B cell (primary cell): ENCODE measurements at regions not wholly inside any gene's neighbourhood (a gene's known extent, or its start where the extent isn't known, plus 50 kb on each side); places are given as distances from the start of the nearest gene placed in this dataset.

Experiments
- ATAC-seq: fragments of 200-7000 bp; cut with Tn5 transposase; one replicate; pipeline ENCODE4 v1.10.0; 2021; ENCODE audit warnings: low read depth, mild to moderate bottlenecking, moderate number of reproducible peaks, moderate library complexity
- CTCF ChIA-PET: fragments of 350-600 bp; sonication (Branson Sonifier 250); formaldehyde crosslinking; loops from one replicate; lab custom pipeline; 2021; ENCODE audit warnings: antibody characterized with exemption, inconsistent platforms; lab: Charles Lee
- POLR2A ChIA-PET: fragments of 350-600 bp; sonication (Branson Sonifier 250); formaldehyde crosslinking; loops from one replicate; lab custom pipeline; 2021; ENCODE audit warnings: antibody characterized with exemption; lab: Charles Lee
- DNase-seq: peaks from one replicate; pipeline ENCODE4 v3.0.0; 2013
- H2AFZ ChIP-seq: 2 replicates; pipeline ENCODE4 v1.6.1; 2012; ENCODE audit warnings: mild to moderate bottlenecking, low read depth, low read length; ENCODE audit not compliant: insufficient read depth, poor library complexity, severe bottlenecking
- H3K27ac ChIP-seq, 2 donors: 1 replicate in 1 of 2; 2 replicates in 1 of 2; pipeline ENCODE4 v1.5.1; 2012 to 2013; ENCODE audit warnings: low read length in 2 of 2, mild to moderate bottlenecking in 2 of 2, moderate library complexity in 1 of 2
- H3K27me3 ChIP-seq, 4 experiments: fragments of 200-600 bp in 1 of 4; sonication (generic) in 1 of 4; replicated peaks in 1 of 4; 1 replicate in 2 of 4; 2 replicates in 2 of 4; pipeline versions ENCODE4 v1.6.1 to v1.7.0; 2013 to 2016; ENCODE audit warnings: low read length in 3 of 4, mild to moderate bottlenecking in 2 of 4, mixed read lengths in 1 of 4, moderate library complexity in 1 of 4; ENCODE audit not compliant: insufficient read depth in 4 of 4, control insufficient read depth in 3 of 4; ENCODE audit errors: control extremely low read depth in 1 of 4
- H3K36me3 ChIP-seq, 2 experiments: replicated peaks in 1 of 2; 1 replicate in 1 of 2; 2 replicates in 1 of 2; pipeline versions ENCODE4 v1.6.1 to v1.7.1; 2013; ENCODE audit warnings: low read length in 1 of 2; ENCODE audit not compliant: insufficient read depth in 2 of 2, control insufficient read depth in 1 of 2; ENCODE audit errors: control extremely low read depth in 1 of 2, extremely low read depth in 1 of 2
- H3K4me1 ChIP-seq, 2 donors: fragments of 200-600 bp in 1 of 2; sonication (generic) in 1 of 2; 1 replicate in 1 of 2; 2 replicates in 1 of 2; pipeline versions ENCODE4 v1.5.1 to v1.6.1; 2013 to 2017; ENCODE audit warnings: low read length in 2 of 2; ENCODE audit not compliant: control insufficient read depth in 2 of 2, insufficient read depth in 2 of 2
- H3K4me2 ChIP-seq: replicated peaks from 2 replicates; pipeline ENCODE3; 2012; ENCODE audit warnings: mild to moderate bottlenecking, low read depth, low read length; ENCODE audit not compliant: poor library complexity, severe bottlenecking
- H3K4me3 ChIP-seq, 5 experiments: fragments of 200-600 bp in 1 of 5; sonication (generic) in 1 of 5; 1 replicate in 3 of 5; 2 replicates in 2 of 5; pipeline versions ENCODE4 v1.5.1 to v1.7.0; 2011 to 2016; ENCODE audit warnings: low read length in 4 of 5, mild to moderate bottlenecking in 4 of 5, low read depth in 2 of 5, control low read depth in 1 of 5, moderate library complexity in 1 of 5; ENCODE audit not compliant: insufficient read depth in 1 of 5; ENCODE audit errors: control extremely low read depth in 1 of 5, extremely low read depth in 1 of 5
- H3K79me2 ChIP-seq: fragments of 200-600 bp; sonication (generic); one replicate; pipeline ENCODE4 v1.6.0; 2016; ENCODE audit warnings: low read length; ENCODE audit not compliant: control insufficient read depth, insufficient read depth
- H3K9ac ChIP-seq: fragments of 200-600 bp; sonication (generic); 2 replicates; pipeline ENCODE4 v1.6.1; 2017; ENCODE audit warnings: mild to moderate bottlenecking, low read length, moderate library complexity
- H3K9me3 ChIP-seq, 3 donors: one replicate each; pipeline versions ENCODE4 v1.6.1 to v1.7.1; 2013; ENCODE audit warnings: low read length in 2 of 3; ENCODE audit not compliant: control insufficient read depth in 2 of 3, insufficient read depth in 1 of 3; ENCODE audit errors: control extremely low read depth in 1 of 3
- H4K20me1 ChIP-seq: 2 replicates; pipeline ENCODE4 v1.6.0; 2012; ENCODE audit warnings: mild to moderate bottlenecking, low read length; ENCODE audit not compliant: insufficient read depth, control insufficient read depth, poor library complexity, severe bottlenecking
- H3K27ac Mint-ChIP-seq: one replicate; pipeline ENCODE4 v1.8.0; 2021; ENCODE audit warnings: mixed read lengths
- H3K27me3 Mint-ChIP-seq: one replicate; pipeline ENCODE4 v1.8.0; 2021; ENCODE audit warnings: mixed read lengths
- H3K4me1 Mint-ChIP-seq: one replicate; pipeline ENCODE4 v1.8.0; 2021; ENCODE audit warnings: mixed read lengths
- H3K4me3 Mint-ChIP-seq: one replicate; pipeline ENCODE4 v1.8.0; 2021; ENCODE audit warnings: mixed read lengths
- H3K9me3 Mint-ChIP-seq: one replicate; pipeline ENCODE4 v1.8.0; 2022; ENCODE audit warnings: mixed read lengths; ENCODE audit not compliant: insufficient read depth
- EZH2 ChIP-seq: IDR thresholded peaks from 2 replicates; pipeline ENCODE4 v1.6.1; 2012; ENCODE audit warnings: borderline replicate concordance, low read depth, mild to moderate bottlenecking, moderate library complexity, low read length; ENCODE audit not compliant: insufficient read depth, poor library complexity, severe bottlenecking
- WGBS: methylation state at CpG from one replicate; pipeline ENCODE4 v1.1.5; 2013; ENCODE audit warnings: missing lambda C conversion rate; ENCODE audit not compliant: insufficient coverage; 5-methylcytosine and 5-hydroxymethylcytosine counted together
- intact Hi-C: fragments of 100-400 bp; cut with micrococcal nuclease; formaldehyde crosslinking; loops from one replicate; pipeline ENCODE4 v1.10.0; 2022
- TF ChIP-seq, protein P1 (sequence below): fragments of 200-600 bp; IDR thresholded peaks from one replicate; pipeline ENCODE4 v1.8.0; 2022; ENCODE audit warnings: antibody characterized with exemption, mild to moderate bottlenecking

GRCh38 chr3:6746443-6746842, 114.5 kb upstream of the GRM7 start:
- H3K27ac Mint-ChIP-seq, result no peak overlapping the region
- Histone ChIP-seq H3K36me3 (no peaks in the 10 kb centered on the region), H4K20me1 (no peaks in the 10 kb centered on the region), H3K27me3 (no peaks in the 10 kb centered on the region), H3K9ac (no peak overlapping the region), H3K27ac (no peak overlapping the region), H3K4me2 (no peak overlapping the region), H3K79me2 (no peaks in the 10 kb centered on the region), H3K9me3 (no peaks in the 10 kb centered on the region), H3K4me1 (no peaks in the 10 kb centered on the region), H2AFZ (no peak overlapping the region), H3K4me3 (no peak overlapping the region)
- H3K4me1 Mint-ChIP-seq, result no peaks in the 10 kb centered on the region
- no peaks in the 10 kb centered on the region for H3K27me3 Mint-ChIP-seq
- WGBS, result 96% methylated on average over 7 of the region's 9 CpGs
- POLR2A ChIA-PET, result no interaction called here
- CTCF ChIA-PET, result no interaction called here
- TF ChIP-seq, protein P1, sequence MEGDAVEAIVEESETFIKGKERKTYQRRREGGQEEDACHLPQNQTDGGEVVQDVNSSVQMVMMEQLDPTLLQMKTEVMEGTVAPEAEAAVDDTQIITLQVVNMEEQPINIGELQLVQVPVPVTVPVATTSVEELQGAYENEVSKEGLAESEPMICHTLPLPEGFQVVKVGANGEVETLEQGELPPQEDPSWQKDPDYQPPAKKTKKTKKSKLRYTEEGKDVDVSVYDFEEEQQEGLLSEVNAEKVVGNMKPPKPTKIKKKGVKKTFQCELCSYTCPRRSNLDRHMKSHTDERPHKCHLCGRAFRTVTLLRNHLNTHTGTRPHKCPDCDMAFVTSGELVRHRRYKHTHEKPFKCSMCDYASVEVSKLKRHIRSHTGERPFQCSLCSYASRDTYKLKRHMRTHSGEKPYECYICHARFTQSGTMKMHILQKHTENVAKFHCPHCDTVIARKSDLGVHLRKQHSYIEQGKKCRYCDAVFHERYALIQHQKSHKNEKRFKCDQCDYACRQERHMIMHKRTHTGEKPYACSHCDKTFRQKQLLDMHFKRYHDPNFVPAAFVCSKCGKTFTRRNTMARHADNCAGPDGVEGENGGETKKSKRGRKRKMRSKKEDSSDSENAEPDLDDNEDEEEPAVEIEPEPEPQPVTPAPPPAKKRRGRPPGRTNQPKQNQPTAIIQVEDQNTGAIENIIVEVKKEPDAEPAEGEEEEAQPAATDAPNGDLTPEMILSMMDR, result no peak
- no peak for TF ChIP-seq EZH2
- no peak for ATAC-seq
- H3K4me3 Mint-ChIP-seq, result no peak overlapping the region
- peaks cover 3% of the 10 kb centered on the region for H3K9me3 Mint-ChIP-seq
- no peak for DNase-seq
- intact Hi-C loops, result no loop called here

DNA sequence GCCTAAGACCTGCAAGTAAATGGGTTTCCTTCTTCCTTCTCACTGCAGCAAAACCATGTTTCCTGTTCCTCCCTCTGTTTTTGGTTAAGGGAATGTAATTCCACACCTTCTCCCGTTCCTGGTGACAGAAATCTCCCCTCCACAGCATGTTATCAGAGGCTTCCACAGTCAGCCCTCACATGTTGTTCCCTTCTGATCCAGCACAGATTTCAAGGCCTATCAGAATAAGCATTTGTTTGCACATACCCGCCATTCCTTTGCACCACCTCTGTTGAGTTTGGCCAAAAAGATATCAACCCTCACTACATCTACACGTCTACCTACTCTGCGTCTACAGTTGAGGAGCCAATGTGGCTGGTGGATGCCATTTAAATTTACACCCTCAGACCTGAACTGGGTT, 113.9 kb upstream of the GRM7 start:
- no peak for TF ChIP-seq EZH2
- Mint-ChIP-seq H3K27me3 (no peaks in the 10 kb centered on the region), H3K4me3 (no peak overlapping the region), H3K27ac (no peak overlapping the region), H3K4me1 (no peaks in the 10 kb centered on the region), H3K9me3 (peaks cover 3% of the 10 kb centered on the region)
- Histone ChIP-seq H3K4me3 (no peak overlapping the region), H3K9me3 (no peaks in the 10 kb centered on the region), H4K20me1 (no peaks in the 10 kb centered on the region), H3K79me2 (no peaks in the 10 kb centered on the region), H3K27ac (no peak overlapping the region), H3K27me3 (no peaks in the 10 kb centered on the region), H2AFZ (no peak overlapping the region), H3K36me3 (no peaks in the 10 kb centered on the region), H3K9ac (no peak overlapping the region), H3K4me1 (no peaks in the 10 kb centered on the region), H3K4me2 (no peak overlapping the region)
- intact Hi-C loops, result no loop called here
- WGBS, result 90% methylated on average over 4 of the region's 4 CpGs
- CTCF ChIA-PET, result no interaction called here
- POLR2A ChIA-PET, result no interaction called here
- no peak for DNase-seq
- no peak for ATAC-seq
